GM19351 (cell line): ENCODE measurements at regions not wholly inside any gene's neighbourhood (a gene's known extent, or its start where the extent isn't known, plus 50 kb on each side); places are given as distances from the start of the nearest gene placed in this dataset.
"Not testable (repeated sequence)": the region's sequence is repeated elsewhere in the genome, so short reads cannot be mapped to it uniquely, and the experiment has no call there.

ENCODE experiments used
- ATAC-seq: cut with Tn5 transposase; IDR thresholded peaks from one replicate; pipeline ENCODE4 v1.9.1; 2021; ENCODE audit warnings: mild to moderate bottlenecking, moderate library complexity; ENCODE audit not compliant: unreplicated experiment

DNA sequence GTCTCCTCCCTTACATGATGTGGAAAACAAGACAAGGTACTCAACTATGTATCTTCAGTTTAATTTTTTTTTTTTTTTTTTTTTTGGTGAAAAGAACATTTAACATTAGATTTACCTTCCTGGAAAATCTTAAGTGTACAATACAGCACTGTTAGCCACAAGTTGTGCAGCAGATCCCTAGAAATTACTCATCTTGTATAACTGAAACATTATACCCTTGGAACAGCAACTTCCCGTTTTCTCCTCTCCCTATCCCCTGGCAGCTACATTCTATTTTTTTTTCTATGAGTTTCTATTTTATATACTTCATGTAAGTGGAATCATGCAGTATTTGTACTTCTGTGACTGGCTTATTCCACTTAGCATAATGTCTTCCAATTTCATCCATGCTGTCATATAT, 421.9 kb upstream of the FTMT start:
- ATAC-seq = no peak

DNA sequence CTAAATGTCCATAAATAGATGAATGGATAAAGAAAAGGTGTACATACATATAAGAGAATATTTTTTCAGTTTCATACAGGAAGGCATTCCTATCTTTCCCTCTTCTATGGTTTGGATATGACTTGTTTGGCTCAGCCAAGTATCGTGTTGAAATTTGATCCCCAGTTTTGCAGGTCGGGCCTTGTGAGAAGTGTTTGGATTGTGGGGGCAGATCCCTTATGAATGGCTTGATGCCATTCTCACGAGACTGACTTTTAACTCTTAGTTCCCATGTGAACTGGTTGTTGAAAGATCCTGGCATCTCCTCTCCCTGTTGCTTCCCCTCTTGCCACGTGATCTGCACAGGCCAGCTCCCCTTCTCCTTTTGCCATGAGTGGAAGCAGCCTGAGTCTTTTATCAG, 421.1 kb upstream of the FTMT start:
- ATAC-seq = no peak

DNA sequence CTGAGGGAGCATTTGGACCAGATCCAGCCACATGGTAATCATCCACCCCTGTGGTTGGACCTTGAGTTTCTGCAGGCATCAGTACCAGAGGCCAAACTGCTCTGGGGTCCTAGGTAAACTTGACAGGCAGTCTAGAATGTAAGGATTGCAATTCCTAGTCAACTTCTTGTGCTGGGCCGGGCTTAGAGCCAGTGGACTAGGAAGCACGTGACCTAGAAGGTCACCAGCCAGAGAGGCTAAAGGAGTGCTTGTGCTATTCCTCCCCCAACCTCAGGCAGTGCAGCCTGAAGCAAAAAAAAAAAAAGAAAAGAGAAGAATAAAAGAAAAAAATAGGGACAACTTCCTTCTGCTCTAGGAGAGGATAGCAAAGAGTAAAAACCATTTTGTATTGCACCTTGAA, 406.2 kb upstream of the FTMT start:
- no peak for ATAC-seq

DNA sequence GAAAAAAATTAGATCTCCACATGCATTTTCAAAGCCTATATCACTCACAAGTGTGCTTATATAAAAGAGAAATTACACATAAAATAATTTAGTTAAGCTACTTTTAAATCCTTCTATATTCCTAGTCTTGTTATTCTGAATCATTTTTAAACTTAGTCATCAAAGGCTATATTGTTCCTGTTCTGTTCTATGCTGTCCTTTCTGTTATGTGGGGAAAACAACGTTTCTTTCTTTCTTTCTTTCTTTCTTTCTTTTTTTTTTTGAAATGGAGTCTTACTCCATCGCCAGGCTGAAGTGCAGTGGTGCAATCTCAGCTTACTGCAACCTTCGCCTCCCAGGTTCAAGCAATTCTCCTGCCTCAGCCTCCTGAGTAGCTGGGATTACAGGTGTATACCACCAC, 389.2 kb upstream of the FTMT start:
- ATAC-seq = no peak

DNA sequence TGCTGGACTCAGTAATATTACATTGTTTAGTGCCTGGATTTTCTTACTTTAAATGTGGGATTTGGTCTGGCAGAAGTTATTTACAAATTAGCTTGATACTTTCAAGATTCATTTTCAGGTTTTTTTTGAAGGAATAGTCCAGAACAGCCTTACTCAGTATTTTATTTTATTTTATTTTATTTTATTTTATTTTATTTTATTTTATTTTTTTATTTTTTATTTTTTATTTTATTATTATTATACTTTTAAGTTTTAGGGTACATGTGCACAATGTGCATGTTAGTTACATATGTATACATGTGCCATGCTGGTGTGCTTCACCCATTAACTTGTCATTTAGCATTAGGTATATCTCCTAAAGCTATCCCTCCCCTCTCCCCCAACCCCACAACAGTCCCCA, 380.5 kb upstream of the FTMT start:
- not testable (repeated sequence) for ATAC-seq

DNA sequence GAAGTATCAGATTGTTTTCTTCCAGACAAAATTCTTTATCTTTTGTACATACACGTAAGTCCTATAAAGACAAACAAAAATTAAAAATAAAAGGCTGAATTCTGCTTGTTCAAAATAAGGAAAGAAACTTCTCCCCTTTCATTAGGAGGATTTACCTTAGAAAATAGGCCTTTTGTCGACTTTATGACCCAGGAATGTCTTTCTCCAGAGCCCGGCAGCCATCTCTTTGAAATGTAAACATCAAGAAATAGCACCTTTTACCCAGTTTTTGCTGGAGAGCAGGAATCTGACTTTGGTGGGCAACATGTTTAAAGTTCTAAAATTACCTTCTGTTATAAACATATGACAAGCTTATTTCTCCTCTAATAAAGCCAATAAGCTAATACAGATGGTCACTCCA, 373.0 kb upstream of the FTMT start:
- ATAC-seq = no peak

DNA sequence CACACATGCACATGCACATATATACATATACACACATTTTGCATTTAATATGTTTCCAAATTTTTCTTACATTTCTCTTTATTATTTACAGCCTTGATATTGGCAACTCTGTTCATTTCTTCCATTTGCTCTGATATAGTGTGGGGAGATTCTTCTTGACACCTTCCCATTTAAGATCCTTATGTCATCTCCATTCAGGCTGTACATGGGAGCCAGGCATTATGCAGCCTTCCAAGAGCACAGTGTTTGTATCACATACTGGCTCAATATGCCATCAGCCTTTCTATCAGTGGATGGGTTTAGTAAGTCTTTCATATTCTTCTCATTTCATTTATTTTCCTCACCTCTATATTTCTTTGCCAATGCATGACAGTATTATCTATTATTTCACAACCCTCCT, 372.3 kb upstream of the FTMT start:
- ATAC-seq = no peak

DNA sequence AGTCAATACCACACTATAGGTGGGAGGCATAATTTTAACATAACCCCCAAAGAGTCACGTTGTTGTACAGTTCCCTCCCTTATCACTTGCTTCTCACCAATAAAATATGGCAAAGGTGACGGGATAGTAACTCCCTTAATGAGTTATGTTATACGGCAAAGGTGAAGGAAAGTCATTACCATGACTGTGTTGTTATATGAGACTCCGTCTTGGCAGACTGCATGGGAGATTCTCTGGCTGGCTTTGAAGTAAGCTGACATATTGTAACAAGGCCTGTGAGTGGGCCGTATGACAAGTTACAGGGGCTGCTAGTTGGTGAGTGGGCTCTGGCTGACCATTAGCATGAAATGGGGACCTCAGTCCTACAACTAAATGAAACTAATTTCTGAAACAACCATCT, 366.4 kb upstream of the FTMT start:
- no peak for ATAC-seq

DNA sequence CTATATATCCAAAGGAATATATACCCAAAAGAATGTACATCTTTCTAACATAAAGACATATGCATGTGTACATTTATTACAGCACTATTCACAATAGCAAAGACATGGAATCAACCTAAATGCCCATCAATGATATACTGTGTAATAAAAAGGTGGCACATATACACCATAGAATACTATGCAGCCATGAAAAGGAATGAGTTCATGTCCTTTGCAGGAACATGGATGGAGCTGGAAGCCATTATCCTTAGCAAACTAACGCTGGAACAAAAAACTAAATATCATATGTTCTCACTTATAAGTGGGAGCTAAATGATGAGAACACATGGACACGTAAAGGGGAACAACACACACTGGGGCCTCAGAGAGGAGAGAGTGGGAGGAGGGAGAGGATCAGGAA, 365.7 kb upstream of the FTMT start:
- not testable (repeated sequence) for ATAC-seq

DNA sequence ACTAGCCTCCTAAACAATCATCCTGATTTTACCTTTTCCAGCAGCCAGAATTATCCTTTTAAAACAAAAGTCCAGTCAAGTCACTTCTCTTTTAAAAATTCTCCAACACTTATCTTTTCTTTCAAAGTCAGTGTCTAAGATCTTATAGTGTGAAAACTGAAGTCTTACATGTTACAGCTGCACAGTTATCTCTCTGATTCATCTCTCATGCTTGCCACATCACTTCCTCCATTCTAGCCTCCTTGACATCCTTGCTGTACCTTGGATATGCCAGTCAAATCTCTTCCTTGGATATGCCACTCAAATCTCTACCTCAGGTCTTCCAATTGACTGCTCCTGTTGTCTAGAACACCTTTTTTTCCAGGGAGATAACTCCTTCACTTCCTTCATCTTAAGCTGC, 361.7 kb upstream of the FTMT start:
- ATAC-seq = no peak

DNA sequence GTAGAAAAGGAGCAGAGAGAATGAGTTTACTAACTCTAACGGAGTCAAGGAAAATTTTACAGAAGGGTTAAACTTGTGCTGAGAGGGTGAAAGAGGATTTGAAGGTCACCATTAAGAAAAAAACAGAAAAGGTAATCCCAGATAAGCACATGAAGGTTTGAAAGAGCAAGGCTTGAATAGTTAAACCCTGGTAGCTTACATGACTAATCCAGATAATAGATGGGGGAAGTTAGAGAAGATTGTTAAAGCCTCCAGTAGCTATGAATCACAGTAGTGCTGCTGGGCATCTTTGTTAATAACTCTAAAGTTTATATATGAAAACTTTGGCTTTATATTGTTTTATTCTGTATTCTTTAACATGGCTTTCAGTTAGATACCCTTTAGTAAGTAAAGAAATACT, 354.5 kb upstream of the FTMT start:
- ATAC-seq = no peak

DNA sequence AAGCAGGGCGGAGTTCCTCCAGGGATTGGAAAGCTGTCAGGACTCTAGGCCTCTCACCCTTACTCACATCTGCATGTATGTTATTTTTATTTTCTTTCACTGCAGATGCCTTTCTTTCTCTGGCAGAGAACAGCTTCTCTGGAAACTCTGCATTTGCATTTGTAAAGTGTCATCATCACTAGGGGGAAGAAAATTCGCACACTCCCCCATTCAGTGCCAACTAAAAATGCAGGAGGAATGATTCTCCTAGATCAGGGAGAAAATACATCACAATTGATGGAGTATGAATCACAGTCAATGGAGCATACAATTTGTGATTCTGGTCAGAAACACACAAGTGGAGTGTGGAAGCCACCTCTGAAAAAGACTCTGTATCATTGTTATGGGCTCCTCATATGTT, 351.4 kb upstream of the FTMT start:
- no peak for ATAC-seq

DNA sequence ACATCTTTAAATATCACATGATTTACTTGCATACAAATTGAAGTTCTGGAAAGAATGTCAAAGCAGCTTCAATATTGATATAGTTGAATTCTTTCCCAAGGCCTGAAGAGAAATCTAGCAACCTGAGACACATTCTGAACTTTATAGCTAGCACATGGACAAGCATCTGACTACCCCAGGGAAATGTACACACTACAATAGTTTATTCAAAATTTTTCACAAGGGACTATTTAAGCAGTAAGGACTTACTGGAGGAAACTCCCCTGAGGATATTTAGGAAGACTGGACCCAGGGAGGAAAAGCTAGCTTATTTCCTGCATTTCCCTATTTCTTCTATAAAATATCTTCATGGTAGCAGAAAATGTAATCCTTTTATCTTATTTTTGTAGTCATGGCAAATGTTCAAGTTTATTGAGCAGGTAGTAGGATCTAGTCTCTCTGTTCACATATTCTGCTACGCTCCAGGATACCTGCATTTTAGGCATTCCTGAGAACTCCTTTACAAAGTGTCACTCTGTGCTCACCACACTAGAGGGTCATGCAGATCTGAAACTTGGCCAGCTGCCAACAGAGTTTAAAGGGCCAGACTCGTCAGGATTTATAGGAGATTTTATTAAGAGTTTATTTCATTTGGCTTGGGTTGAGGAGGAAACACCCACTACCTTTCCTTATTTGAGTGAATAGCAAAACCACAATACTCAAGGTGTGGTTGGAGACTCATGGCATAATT, 348.4 kb upstream of the FTMT start:
- no peak for ATAC-seq

DNA sequence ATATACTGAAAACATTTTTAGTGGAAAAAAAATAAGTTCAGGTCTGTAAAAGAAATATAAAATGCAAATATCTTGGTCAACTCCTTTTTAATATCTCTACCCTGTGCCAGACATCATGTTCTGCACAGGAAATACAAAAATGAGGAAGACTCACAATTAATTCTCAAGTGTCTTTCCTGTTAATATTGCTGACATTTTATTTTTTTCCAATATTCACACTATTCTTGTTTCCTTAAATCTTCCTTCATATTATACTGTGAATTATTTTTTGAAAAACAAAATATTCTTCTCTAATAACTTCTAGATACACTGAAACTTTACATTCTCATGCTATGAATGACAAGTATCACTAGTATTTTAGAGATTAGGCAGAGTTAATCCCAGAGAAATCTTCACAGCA, 334.7 kb upstream of the FTMT start:
- no peak for ATAC-seq

DNA sequence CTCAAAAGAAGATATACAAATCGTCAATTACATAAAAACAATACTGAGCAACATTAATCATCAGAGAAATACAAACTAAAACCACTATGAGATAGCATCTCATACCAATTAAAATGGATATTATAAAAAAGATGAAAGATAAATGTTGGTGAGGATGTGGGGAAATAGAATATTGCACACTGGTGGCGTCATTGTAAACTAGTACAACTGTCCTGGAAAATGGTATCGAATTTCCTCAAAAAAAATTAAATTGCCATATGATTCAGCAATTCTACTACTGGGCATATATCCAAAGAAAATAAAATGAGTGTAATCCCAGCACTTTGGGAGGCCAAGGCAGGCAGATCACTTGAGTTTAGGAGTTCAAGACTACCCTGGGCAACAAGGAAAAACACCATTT, 326.0 kb upstream of the FTMT start:
- ATAC-seq = no peak

DNA sequence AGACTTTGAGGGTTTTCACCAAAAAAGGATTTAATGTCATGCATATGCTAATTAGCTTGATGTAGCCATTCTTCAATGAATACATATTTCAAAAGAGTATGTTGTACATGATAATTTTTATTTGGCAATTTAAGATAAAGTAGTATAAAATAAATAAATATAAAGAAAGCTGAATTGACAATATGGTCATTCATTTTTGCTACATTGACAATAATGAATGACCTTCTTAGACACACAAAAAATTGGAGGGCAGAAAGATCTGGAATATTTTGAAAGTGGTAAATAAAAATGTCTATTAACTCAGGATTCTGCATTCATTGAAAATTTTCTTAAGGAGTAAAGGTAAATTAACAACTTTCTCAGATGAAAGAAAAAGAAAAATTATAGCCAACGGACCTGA, 324.8 kb upstream of the FTMT start:
- ATAC-seq = no peak

DNA sequence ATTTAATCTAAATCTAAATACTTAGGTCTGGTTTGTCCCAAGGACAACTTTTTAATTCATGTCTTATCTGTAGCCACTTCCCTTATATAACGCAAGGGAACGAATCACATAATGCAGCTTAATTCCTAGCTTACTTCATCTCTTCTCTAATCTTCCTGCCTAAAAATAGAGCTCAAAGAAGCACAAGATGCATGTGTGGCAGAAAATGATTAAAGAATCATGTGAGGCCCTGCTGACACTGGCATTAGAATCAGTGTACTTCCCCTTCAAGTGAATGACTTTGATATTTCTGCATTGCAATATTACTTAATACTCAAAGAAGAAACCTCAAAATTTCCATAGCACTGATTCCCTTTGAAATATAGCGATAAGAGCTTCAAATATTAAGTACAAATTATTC, 317.9 kb upstream of the FTMT start:
- no peak for ATAC-seq

DNA sequence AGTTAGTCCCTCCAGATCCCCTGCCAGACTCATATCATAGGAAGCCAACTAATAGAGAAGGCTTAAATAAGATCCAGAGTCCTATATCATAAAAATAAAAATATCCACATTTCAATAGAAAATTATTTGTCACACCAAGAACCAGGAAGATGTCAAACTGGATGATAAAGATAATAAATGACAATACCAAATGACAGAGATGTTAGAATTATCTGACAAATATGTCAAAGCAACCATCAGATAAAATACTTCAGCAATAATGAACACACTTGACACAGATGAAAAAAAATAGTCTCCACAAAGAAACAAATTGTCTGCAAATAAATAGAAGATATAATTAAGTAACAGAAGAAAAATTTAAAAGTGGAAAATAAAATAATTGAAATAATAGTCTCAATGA, 300.7 kb upstream of the FTMT start:
- ATAC-seq = no peak

DNA sequence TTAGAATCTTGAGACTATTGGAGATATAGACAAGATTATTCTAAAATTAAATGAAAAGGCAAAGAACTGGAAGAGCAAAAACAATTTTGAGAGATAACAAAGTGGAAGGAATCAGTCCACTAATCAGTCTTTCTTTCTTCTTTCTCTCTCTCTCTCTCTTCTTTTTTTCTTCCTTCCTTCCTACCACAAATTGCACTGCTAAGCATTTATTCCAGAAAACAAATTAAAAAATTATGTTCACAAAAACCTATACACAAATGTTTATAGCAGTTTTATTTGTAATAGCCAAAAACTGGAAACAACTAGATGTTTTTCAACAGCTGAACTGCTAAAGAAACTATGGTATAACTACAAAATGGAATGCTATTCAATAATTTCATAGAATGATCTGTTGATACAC, 291.9 kb upstream of the FTMT start:
- ATAC-seq = no peak

DNA sequence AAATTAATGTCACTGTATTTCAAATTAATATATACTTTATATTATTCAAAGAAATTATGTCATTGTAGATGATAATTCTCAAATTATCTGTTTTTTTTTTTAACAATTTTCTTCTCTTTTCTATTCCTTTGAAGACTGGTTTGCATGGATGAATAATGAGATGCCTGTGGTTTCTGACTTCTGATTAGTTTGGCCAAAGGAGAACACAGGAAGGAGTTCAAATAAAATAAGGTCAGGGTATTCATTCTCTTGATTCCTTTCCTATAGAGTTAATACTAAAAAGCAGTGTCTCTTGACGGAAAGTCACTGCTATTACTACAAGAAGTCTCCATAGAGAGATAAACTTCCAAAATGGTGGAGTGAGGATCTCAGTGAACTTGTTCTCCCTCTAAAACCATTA, 279.6 kb upstream of the FTMT start:
- no peak for ATAC-seq

DNA sequence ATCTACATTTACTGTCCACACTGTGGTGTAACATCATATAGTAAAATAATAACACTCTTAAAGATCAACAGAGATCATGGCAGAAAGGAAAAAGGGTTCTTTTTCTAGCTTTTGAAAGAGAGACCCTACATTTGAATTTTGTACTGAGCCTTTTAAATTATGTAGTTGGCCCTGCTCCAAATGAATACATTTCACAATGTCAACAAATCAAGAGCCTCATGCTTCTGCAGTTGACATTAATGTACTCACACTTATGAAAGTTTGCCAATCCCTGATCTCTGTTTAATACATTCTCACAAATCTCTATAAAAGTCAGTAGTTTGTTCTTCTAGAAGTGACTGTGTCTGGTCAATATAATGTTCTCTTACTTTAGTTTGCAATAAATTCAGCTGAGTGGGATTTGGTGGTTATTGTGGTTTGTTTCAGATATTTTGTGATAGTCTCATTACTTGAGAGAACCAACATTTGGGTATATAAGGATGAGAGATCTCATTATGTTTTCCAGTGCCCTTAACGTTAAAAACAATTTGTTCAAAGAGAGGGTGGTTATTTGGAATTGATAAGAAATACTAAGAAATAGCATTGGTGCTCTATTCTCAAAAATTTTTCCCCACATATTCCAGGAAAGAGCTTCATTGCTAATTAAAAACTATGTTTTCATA, 277.8 kb upstream of the FTMT start:
- ATAC-seq = no peak

DNA sequence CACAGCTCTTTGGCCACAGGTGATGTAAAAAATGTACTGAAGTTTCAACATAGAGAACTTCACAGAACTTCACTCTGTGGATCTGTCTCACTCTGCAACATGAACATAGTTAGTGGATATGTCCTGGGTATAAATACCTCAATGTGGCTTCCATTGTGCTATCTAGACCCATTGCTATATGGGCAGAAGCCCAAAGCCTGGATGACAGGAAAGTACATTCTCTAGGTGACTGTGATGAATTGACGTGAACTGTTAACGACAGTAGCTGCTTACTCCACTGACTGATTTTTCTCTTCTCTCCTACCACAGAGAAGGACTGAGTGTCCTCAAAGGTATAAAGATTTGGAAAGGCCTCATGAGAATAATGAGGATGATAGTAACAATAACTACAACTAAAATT, 270.1 kb upstream of the FTMT start:
- ATAC-seq = no peak

DNA sequence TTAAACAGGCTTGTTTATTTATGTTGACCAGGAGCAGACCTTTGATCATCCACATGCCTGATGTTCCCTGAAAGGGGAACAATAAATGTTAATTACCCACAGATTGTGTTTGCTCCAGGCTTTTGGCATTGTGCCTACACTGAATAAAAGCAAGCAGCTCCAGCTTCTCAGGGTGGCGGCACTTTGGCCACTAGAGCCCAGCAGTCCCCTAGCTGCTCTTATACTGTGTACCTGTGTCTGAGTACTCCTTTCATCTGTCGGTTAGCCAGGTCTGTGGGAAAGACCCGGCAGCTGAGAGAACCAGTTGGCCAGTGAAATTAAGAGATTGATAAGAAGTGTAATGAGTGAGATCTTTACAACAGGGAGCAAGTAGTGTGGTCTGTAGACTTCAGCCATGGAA, 254.8 kb upstream of the FTMT start:
- no peak for ATAC-seq
